ENCODE measurements at regions not wholly inside any gene's neighbourhood (a gene's known extent, or its start where the extent isn't known, plus 50 kb on each side); places are given as distances from the start of the nearest gene placed in this dataset.
A peak's percentile ranks its signal among the peaks of the same experiment; 100 is the strongest.

DNA sequence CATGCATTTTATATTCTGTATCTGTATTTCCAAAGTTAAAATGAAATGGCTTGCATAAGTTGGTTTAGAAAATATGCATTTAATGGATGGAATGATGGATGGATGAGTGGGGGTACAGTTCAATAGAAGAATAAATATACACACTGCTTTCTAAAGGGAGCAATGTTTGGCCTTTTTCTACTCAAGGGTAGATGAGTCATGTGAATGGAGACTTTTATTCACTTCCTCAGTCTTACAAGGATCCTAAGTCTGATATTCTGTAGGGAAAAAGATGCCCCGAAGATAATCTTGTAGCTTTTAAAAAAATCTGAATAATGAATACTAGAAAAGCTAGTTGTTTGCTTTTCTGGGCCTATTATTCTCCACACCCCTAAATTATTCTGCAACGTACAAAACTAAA is 2112.1 kb downstream of the MAT2B start:
- DNase-seq = no peak
- no peak overlapping the region for H3K4me3 ChIP-seq (replicated peaks in 1 of 3; ENCODE audit: low read depth in 2 of 3, low read length in 3 of 3)
- H3K4me2 ChIP-seq (replicated peaks; ENCODE audit: extremely low read depth, low read length, poor library complexity, severe bottlenecking) = no peak overlapping the region
- Mint-ChIP-seq H3K4me1 (peaks cover 1% of the 10 kb centered on the region), H3K9me3 (peaks cover 0 to 11% (median 4%) of the 10 kb centered on the region in 7 donors), H3K27me3 (ENCODE audit: low read depth in 3 of 3) (no peaks in the 10 kb centered on the region), H3K27ac (peak overlapping the region in 1 of 7 donors; percentile 33), H3K36me3 (no peaks in the 10 kb centered on the region), H3K4me3 (no peak overlapping the region)
- no peak overlapping the region for H3K27ac ChIP-seq (ENCODE audit: low read depth in 1 of 2, low read length in 2 of 2)
- intact Hi-C loops (cut with micrococcal nuclease) = no loop called here
- TF ChIP-seq, protein P1, sequence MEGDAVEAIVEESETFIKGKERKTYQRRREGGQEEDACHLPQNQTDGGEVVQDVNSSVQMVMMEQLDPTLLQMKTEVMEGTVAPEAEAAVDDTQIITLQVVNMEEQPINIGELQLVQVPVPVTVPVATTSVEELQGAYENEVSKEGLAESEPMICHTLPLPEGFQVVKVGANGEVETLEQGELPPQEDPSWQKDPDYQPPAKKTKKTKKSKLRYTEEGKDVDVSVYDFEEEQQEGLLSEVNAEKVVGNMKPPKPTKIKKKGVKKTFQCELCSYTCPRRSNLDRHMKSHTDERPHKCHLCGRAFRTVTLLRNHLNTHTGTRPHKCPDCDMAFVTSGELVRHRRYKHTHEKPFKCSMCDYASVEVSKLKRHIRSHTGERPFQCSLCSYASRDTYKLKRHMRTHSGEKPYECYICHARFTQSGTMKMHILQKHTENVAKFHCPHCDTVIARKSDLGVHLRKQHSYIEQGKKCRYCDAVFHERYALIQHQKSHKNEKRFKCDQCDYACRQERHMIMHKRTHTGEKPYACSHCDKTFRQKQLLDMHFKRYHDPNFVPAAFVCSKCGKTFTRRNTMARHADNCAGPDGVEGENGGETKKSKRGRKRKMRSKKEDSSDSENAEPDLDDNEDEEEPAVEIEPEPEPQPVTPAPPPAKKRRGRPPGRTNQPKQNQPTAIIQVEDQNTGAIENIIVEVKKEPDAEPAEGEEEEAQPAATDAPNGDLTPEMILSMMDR (IDR thresholded peaks at IDR 0.05) = no peak
- no peaks in the 10 kb centered on the region for H3K9me3 ChIP-seq (replicated peaks in 1 of 2; ENCODE audit: control insufficient read depth in 1 of 2, insufficient read depth in 1 of 2, low read length in 2 of 2)
- WGBS (ENCODE audit: insufficient coverage) = no CpG with 5 or more reads among the region's 2 CpGs
- no peaks in the 10 kb centered on the region for H3K27me3 ChIP-seq (ENCODE audit: control insufficient read depth in 2 of 2, insufficient read depth in 2 of 2, low read length in 2 of 2)
- H4K20me1 ChIP-seq (ENCODE audit: insufficient read depth, low read length) = no peaks in the 10 kb centered on the region
- H3K79me2 ChIP-seq (ENCODE audit: insufficient read depth, low read length) = no peaks in the 10 kb centered on the region
- H2AFZ ChIP-seq (ENCODE audit: insufficient read depth, low read depth, low read length, poor library complexity, severe bottlenecking) = no peak overlapping the region
- H3K9ac ChIP-seq (ENCODE audit: insufficient read depth, low read length, poor library complexity, severe bottlenecking) = no peak overlapping the region
- no peaks in the 10 kb centered on the region for H3K36me3 ChIP-seq (replicated peaks in 1 of 2; ENCODE audit: control insufficient read depth in 1 of 2, insufficient read depth in 2 of 2, low read length in 2 of 2)
- no peaks in the 10 kb centered on the region for H3K4me1 ChIP-seq (ENCODE audit: control insufficient read depth in 1 of 2, insufficient read depth in 2 of 2, low read length in 2 of 2)

DNA sequence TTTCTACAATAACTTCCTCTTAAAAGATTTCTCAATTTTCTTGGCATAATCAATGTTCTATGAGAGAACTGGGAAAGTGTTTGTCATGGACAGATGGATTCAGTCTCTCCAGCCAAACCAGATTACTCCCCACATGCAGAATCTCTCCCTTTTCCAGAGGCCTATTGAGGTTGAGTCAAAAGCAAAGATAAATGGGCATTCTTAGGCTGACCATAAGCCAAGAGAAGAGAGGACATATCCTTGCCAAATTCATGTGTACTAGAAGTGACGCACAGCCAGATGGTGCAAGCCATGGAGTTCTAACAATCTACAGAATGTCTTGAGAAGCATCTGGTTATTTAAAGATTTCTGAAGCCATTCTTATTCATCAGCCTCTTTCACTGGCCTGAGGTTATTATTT is 2115.0 kb downstream of the MAT2B start:
- Histone ChIP-seq H3K79me2 (ENCODE audit: insufficient read depth, low read length) (no peaks in the 10 kb centered on the region), H3K4me1 (ENCODE audit: control insufficient read depth in 1 of 2, insufficient read depth in 2 of 2, low read length in 2 of 2) (no peaks in the 10 kb centered on the region), H3K27me3 (ENCODE audit: control insufficient read depth in 2 of 2, insufficient read depth in 2 of 2, low read length in 2 of 2) (no peaks in the 10 kb centered on the region), H3K9ac (ENCODE audit: insufficient read depth, low read length, poor library complexity, severe bottlenecking) (no peak overlapping the region), H4K20me1 (ENCODE audit: insufficient read depth, low read length) (no peaks in the 10 kb centered on the region), H3K27ac (ENCODE audit: low read depth in 1 of 2, low read length in 2 of 2) (no peak overlapping the region), H3K4me2 (replicated peaks; ENCODE audit: extremely low read depth, low read length, poor library complexity, severe bottlenecking) (no peak overlapping the region), H3K4me3 (replicated peaks in 1 of 3; ENCODE audit: low read depth in 2 of 3, low read length in 3 of 3) (no peak overlapping the region), H2AFZ (ENCODE audit: insufficient read depth, low read depth, low read length, poor library complexity, severe bottlenecking) (no peak overlapping the region), H3K36me3 (replicated peaks in 1 of 2; ENCODE audit: control insufficient read depth in 1 of 2, insufficient read depth in 2 of 2, low read length in 2 of 2) (no peaks in the 10 kb centered on the region), H3K9me3 (replicated peaks in 1 of 2; ENCODE audit: control insufficient read depth in 1 of 2, insufficient read depth in 1 of 2, low read length in 2 of 2) (no peaks in the 10 kb centered on the region)
- Mint-ChIP-seq H3K36me3 (no peaks in the 10 kb centered on the region), H3K27me3 (ENCODE audit: low read depth in 3 of 3) (no peaks in the 10 kb centered on the region), H3K9me3 (peaks cover 0 to 3% (median 0%) of the 10 kb centered on the region in 7 donors), H3K27ac (no peak overlapping the region), H3K4me1 (peaks cover 9% of the 10 kb centered on the region), H3K4me3 (no peak overlapping the region)
- 100% methylated on average over 1 of the region's 1 CpG for WGBS (ENCODE audit: insufficient coverage)
- intact Hi-C loops (cut with micrococcal nuclease) = no loop called here
- no peak for DNase-seq
- TF ChIP-seq, protein P1 (IDR thresholded peaks at IDR 0.05) = no peak

All from CD14-positive monocyte (primary cell).